Astrocyte (in vitro differentiated cells and primary cell): ENCODE measurements at regions not wholly inside any gene's neighbourhood (a gene's known extent, or its start where the extent isn't known, plus 50 kb on each side); places are given as distances from the start of the nearest gene placed in this dataset.

ENCODE experiments used
- DNase-seq: peaks from one replicate; pipeline ENCODE4 v3.0.0-alpha.2; 2010; ENCODE audit warnings: low read depth
- FAIRE-seq: peaks from 2 replicates; lab custom pipeline; 2011; peaks lifted over from hg19 to GRCh38; lab: Jason Lieb, UNC
- H2AFZ ChIP-seq: 2 replicates; pipeline ENCODE4 v1.6.0; 2012; ENCODE audit warnings: low read depth, low read length, inconsistent platforms
- H3K27ac ChIP-seq: 2 replicates; pipeline ENCODE4 v1.5.1; 2011; ENCODE audit warnings: low read depth, low read length, inconsistent platforms
- H3K27me3 ChIP-seq: 2 replicates; pipeline ENCODE4 v1.6.0; 2011; ENCODE audit warnings: low read length, inconsistent platforms; ENCODE audit not compliant: insufficient read depth
- H3K36me3 ChIP-seq: 2 replicates; pipeline ENCODE4 v1.5.1; 2011; ENCODE audit warnings: low read length, inconsistent platforms; ENCODE audit not compliant: insufficient read depth
- H3K4me1 ChIP-seq: 2 replicates; pipeline ENCODE4 v1.5.1; 2011; ENCODE audit warnings: low read length, inconsistent platforms; ENCODE audit not compliant: insufficient read depth
- H3K4me2 ChIP-seq: 2 replicates; pipeline ENCODE4 v1.6.0; 2012; ENCODE audit warnings: low read length, inconsistent platforms
- H3K4me3 ChIP-seq: 2 replicates; pipeline ENCODE4 v1.5.1; 2011; ENCODE audit warnings: low read depth, mild to moderate bottlenecking, low read length, inconsistent platforms; ENCODE audit not compliant: insufficient read depth
- H3K79me2 ChIP-seq: 2 replicates; pipeline ENCODE4 v1.6.0; 2012; ENCODE audit warnings: mild to moderate bottlenecking, low read length, inconsistent platforms; ENCODE audit not compliant: insufficient read depth
- H3K9ac ChIP-seq: 2 replicates; pipeline ENCODE4 v1.6.0; 2012; ENCODE audit warnings: mild to moderate bottlenecking, low read length, inconsistent platforms
- H3K9me3 ChIP-seq: 2 replicates; pipeline ENCODE4 v1.5.1; 2012; ENCODE audit warnings: low read depth, mild to moderate bottlenecking, low read length, inconsistent platforms; ENCODE audit not compliant: insufficient read depth
- H4K20me1 ChIP-seq: 2 replicates; pipeline ENCODE4 v1.6.0; 2012; ENCODE audit warnings: low read length, inconsistent platforms; ENCODE audit not compliant: insufficient read depth
- H3K27ac Mint-ChIP-seq: one replicate; pipeline ENCODE4 v1.8.0; 2021; ENCODE audit warnings: mild to moderate bottlenecking, mixed read lengths; ENCODE audit not compliant: unreplicated experiment
- H3K27me3 Mint-ChIP-seq: one replicate; pipeline ENCODE4 v1.8.0; 2021; ENCODE audit warnings: low read depth, mixed read lengths; ENCODE audit not compliant: unreplicated experiment
- H3K36me3 Mint-ChIP-seq: one replicate; pipeline ENCODE4 v1.8.0; 2021; ENCODE audit warnings: low read depth, mixed read lengths; ENCODE audit not compliant: unreplicated experiment
- H3K4me1 Mint-ChIP-seq: one replicate; pipeline ENCODE4 v1.8.0; 2021; ENCODE audit warnings: low read depth, mixed read lengths; ENCODE audit not compliant: unreplicated experiment
- H3K4me3 Mint-ChIP-seq: one replicate; pipeline ENCODE4 v1.8.0; 2021; ENCODE audit warnings: mild to moderate bottlenecking, moderate library complexity, mixed read lengths; ENCODE audit not compliant: unreplicated experiment
- H3K9me3 Mint-ChIP-seq: one replicate; pipeline ENCODE4 v1.8.0; 2021; ENCODE audit warnings: mild to moderate bottlenecking, mixed read lengths; ENCODE audit not compliant: unreplicated experiment
- EZH2 ChIP-seq: IDR thresholded peaks from 2 replicates; pipeline ENCODE4 v1.6.1; 2012; ENCODE audit warnings: mild to moderate bottlenecking, low read length, inconsistent platforms; ENCODE audit not compliant: insufficient read depth
- TF ChIP-seq, protein P1 (sequence below): IDR thresholded peaks from 2 replicates; pipeline ENCODE4 v1.5.1; 2011; ENCODE audit warnings: low read depth, mild to moderate bottlenecking, inconsistent platforms, low read length, moderate library complexity; ENCODE audit not compliant: insufficient read depth

DNA sequence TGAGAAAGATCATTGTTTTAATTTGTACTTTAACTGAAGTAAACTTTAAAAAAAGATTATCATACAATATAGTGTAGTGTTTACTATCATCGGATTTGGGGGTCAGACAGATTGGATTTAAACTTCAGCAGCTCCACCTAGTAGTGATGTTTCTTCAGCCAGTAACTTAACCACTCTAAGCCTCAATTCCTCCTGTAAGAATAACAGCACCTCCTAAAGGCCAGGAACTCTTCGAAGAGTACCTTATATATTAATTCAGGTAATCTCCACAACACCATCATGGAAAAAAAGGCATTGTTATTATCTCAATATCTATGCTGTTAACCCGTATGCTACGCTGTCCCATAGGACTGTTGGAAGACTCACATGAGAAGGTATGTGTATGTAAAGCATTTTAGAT is 69.0 kb upstream of the DLGAP1 start:
- TF ChIP-seq EZH2, result no peak
- TF ChIP-seq, protein P1, sequence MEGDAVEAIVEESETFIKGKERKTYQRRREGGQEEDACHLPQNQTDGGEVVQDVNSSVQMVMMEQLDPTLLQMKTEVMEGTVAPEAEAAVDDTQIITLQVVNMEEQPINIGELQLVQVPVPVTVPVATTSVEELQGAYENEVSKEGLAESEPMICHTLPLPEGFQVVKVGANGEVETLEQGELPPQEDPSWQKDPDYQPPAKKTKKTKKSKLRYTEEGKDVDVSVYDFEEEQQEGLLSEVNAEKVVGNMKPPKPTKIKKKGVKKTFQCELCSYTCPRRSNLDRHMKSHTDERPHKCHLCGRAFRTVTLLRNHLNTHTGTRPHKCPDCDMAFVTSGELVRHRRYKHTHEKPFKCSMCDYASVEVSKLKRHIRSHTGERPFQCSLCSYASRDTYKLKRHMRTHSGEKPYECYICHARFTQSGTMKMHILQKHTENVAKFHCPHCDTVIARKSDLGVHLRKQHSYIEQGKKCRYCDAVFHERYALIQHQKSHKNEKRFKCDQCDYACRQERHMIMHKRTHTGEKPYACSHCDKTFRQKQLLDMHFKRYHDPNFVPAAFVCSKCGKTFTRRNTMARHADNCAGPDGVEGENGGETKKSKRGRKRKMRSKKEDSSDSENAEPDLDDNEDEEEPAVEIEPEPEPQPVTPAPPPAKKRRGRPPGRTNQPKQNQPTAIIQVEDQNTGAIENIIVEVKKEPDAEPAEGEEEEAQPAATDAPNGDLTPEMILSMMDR, result no peak
- H3K4me1 Mint-ChIP-seq, result no peaks in the 10 kb centered on the region
- Histone ChIP-seq H3K36me3 (no peaks in the 10 kb centered on the region), H3K4me2 (no peak overlapping the region), H3K27me3 (no peaks in the 10 kb centered on the region), H3K79me2 (no peaks in the 10 kb centered on the region), H3K4me3 (no peak overlapping the region), H4K20me1 (no peaks in the 10 kb centered on the region), H3K27ac (no peak overlapping the region), H3K9me3 (no peaks in the 10 kb centered on the region), H3K4me1 (no peaks in the 10 kb centered on the region), H3K9ac (no peak overlapping the region), H2AFZ (no peak overlapping the region)
- no peaks in the 10 kb centered on the region for H3K27me3 Mint-ChIP-seq
- no peak for DNase-seq
- no peak overlapping the region for H3K27ac Mint-ChIP-seq
- no peak for FAIRE-seq
- no peaks in the 10 kb centered on the region for H3K9me3 Mint-ChIP-seq
- H3K36me3 Mint-ChIP-seq, result no peaks in the 10 kb centered on the region
- no peak overlapping the region for H3K4me3 Mint-ChIP-seq

DNA sequence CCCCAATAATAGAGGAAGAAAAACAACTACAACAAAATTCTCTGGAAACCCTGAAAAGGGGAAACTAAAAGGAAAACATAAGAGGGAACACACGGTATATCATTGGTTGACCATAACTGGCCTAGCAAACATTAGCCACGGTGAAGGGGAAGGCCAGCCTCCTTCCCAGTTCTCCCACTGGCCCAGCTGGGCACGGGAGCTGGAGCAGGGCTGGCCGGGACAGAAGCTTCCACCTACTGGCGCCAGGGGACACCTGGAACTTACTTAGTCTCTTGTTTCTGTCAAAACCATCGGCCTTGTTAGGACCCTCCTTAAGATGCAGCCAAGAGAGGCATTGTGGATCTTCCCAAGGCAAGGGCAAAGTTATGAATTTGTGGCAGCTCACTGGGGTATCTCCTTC is 56.1 kb upstream of the DLGAP1 start:
- FAIRE-seq, result no peak
- H3K9me3 ChIP-seq, result peaks cover 6% of the 10 kb centered on the region
- no peaks in the 10 kb centered on the region for H4K20me1 ChIP-seq
- H3K9ac ChIP-seq, result no peak overlapping the region
- no peak for DNase-seq
- H3K36me3 Mint-ChIP-seq, result no peaks in the 10 kb centered on the region
- no peaks in the 10 kb centered on the region for H3K36me3 ChIP-seq
- H3K27me3 ChIP-seq, result no peaks in the 10 kb centered on the region
- H3K27me3 Mint-ChIP-seq, result no peaks in the 10 kb centered on the region
- no peak overlapping the region for H3K4me2 ChIP-seq
- no peak overlapping the region for H3K27ac ChIP-seq
- TF ChIP-seq EZH2, result no peak
- TF ChIP-seq, protein P1, result no peak
- no peak overlapping the region for H3K4me3 ChIP-seq
- H3K27ac Mint-ChIP-seq, result no peak overlapping the region
- H3K9me3 Mint-ChIP-seq, result no peaks in the 10 kb centered on the region
- no peaks in the 10 kb centered on the region for H3K4me1 ChIP-seq
- H3K79me2 ChIP-seq, result no peaks in the 10 kb centered on the region
- no peaks in the 10 kb centered on the region for H3K4me1 Mint-ChIP-seq
- no peak overlapping the region for H3K4me3 Mint-ChIP-seq
- no peak overlapping the region for H2AFZ ChIP-seq

DNA sequence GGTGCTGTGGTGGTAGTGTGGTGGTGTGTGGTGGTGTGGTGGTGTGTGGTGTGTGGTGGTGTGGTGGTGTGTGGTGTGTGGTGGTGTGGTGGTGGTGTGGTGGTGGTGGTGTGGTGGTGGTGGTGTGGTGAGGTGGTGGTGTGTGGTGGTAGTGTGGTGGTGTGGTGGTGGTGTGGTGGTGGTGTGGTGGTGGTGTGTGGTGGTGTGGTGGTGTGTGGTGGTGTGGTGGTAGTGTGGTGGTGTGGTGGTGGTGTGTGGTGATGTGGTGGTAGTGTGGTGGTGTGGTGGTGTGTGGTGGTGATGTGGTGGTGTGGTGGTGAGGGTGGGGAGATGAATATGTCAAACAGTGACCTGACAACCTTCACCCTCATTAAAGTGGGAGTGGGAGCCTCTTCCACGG is 55.6 kb upstream of the DLGAP1 start:
- no peaks in the 10 kb centered on the region for H3K79me2 ChIP-seq
- no peaks in the 10 kb centered on the region for H4K20me1 ChIP-seq
- Mint-ChIP-seq H3K4me1 (no peaks in the 10 kb centered on the region), H3K9me3 (no peaks in the 10 kb centered on the region), H3K27me3 (no peaks in the 10 kb centered on the region), H3K36me3 (no peaks in the 10 kb centered on the region), H3K4me3 (no peak overlapping the region), H3K27ac (no peak overlapping the region)
- no peaks in the 10 kb centered on the region for H3K4me1 ChIP-seq
- no peak overlapping the region for H3K4me2 ChIP-seq
- no peak overlapping the region for H3K27ac ChIP-seq
- H3K4me3 ChIP-seq, result no peak overlapping the region
- H2AFZ ChIP-seq, result no peak overlapping the region
- H3K27me3 ChIP-seq, result no peaks in the 10 kb centered on the region
- no peaks in the 10 kb centered on the region for H3K36me3 ChIP-seq
- peak; percentile 6 for DNase-seq
- peak; percentile 73 for FAIRE-seq
- peaks cover 6% of the 10 kb centered on the region for H3K9me3 ChIP-seq
- H3K9ac ChIP-seq, result no peak overlapping the region
- TF ChIP-seq, protein P1, result no peak
- TF ChIP-seq EZH2, result no peak
